HG03060 (cell line): ENCODE measurements at regions not wholly inside any gene's neighbourhood (a gene's known extent, or its start where the extent isn't known, plus 50 kb on each side); places are given as distances from the start of the nearest gene placed in this dataset.

Experiments
- ATAC-seq: cut with Tn5 transposase; IDR thresholded peaks from one replicate; pipeline ENCODE4 v1.9.1; 2021; ENCODE audit warnings: low read depth, moderate number of reproducible peaks; ENCODE audit not compliant: unreplicated experiment

- ATAC-seq, result no peak
Measured at GRCh38 chr5:88489364-88489763, 220.7 kb upstream of the TMEM161B start.

- ATAC-seq, result no peak
Measured at GRCh38 chr5:88488561-88488960, 219.9 kb upstream of the TMEM161B start.

- ATAC-seq, result no peak
Measured at GRCh38 chr5:88488130-88488529, 219.5 kb upstream of the TMEM161B start.

GRCh38 chr5:88487066-88487465 is 218.4 kb upstream of the TMEM161B start:
- no peak for ATAC-seq

GRCh38 chr5:88486431-88486830 is 217.8 kb upstream of the TMEM161B start:
- no peak for ATAC-seq

GRCh38 chr5:88485531-88485930 is 216.9 kb upstream of the TMEM161B start:
- no peak for ATAC-seq

GRCh38 chr5:88483964-88484672 is 215.5 kb upstream of the TMEM161B start:
- ATAC-seq, result no peak

- ATAC-seq, result no peak
Measured at GRCh38 chr5:88480801-88481499, 212.3 kb upstream of the TMEM161B start.

GRCh38 chr5:88480245-88480644 is 211.6 kb upstream of the TMEM161B start:
- no peak for ATAC-seq

GRCh38 chr5:88474574-88474973 is 205.9 kb upstream of the TMEM161B start:
- ATAC-seq, result no peak

- no peak for ATAC-seq
Measured at GRCh38 chr5:88470745-88471144, 202.1 kb upstream of the TMEM161B start.

GRCh38 chr5:88459971-88460370 is 191.3 kb upstream of the TMEM161B start:
- no peak for ATAC-seq

- no peak for ATAC-seq
Measured at GRCh38 chr5:88452820-88453219, 184.2 kb upstream of the TMEM161B start.

- no peak for ATAC-seq
Measured at GRCh38 chr5:88450239-88450638, 181.6 kb upstream of the TMEM161B start.

GRCh38 chr5:88438006-88438405 is 169.4 kb upstream of the TMEM161B start:
- no peak for ATAC-seq

GRCh38 chr5:88436290-88436689 is 167.6 kb upstream of the TMEM161B start:
- ATAC-seq, result no peak

GRCh38 chr5:88428633-88429032 is 160.0 kb upstream of the TMEM161B start:
- ATAC-seq, result no peak

GRCh38 chr5:88426441-88426840 is 157.8 kb upstream of the TMEM161B start:
- ATAC-seq, result no peak

- no peak for ATAC-seq
Measured at GRCh38 chr5:88425124-88425523, 156.5 kb upstream of the TMEM161B start.

GRCh38 chr5:88419931-88420330 is 151.3 kb upstream of the TMEM161B start:
- no peak for ATAC-seq

- no peak for ATAC-seq
Measured at GRCh38 chr5:88407341-88407740, 138.7 kb upstream of the TMEM161B start.

- ATAC-seq, result no peak
Measured at GRCh38 chr5:88405783-88406182, 137.1 kb upstream of the TMEM161B start.
